SU-DHL-6 (cell line): ENCODE measurements at regions not wholly inside any gene's neighbourhood (a gene's known extent, or its start where the extent isn't known, plus 50 kb on each side); places are given as distances from the start of the nearest gene placed in this dataset.

ENCODE experiments used
- EZH2phosphoT487 ChIP-seq: fragments of 200-600 bp; sonication (generic), shearing (Covaris generic); conservative IDR thresholded peaks from 2 replicates; pipeline ENCODE4 v1.6.1; 2018; ENCODE audit warnings: mild to moderate bottlenecking, antibody characterized with exemption, low read length, moderate library complexity, mixed read lengths
- TF ChIP-seq, protein P1 (sequence below): fragments of 200-600 bp; sonication (generic); IDR thresholded peaks from one replicate; pipeline ENCODE4 v1.5.1; 2017; ENCODE audit warnings: antibody characterized with exemption, mild to moderate bottlenecking, low read length, moderate library complexity; ENCODE audit not compliant: insufficient read depth, poor library complexity, severe bottlenecking

DNA sequence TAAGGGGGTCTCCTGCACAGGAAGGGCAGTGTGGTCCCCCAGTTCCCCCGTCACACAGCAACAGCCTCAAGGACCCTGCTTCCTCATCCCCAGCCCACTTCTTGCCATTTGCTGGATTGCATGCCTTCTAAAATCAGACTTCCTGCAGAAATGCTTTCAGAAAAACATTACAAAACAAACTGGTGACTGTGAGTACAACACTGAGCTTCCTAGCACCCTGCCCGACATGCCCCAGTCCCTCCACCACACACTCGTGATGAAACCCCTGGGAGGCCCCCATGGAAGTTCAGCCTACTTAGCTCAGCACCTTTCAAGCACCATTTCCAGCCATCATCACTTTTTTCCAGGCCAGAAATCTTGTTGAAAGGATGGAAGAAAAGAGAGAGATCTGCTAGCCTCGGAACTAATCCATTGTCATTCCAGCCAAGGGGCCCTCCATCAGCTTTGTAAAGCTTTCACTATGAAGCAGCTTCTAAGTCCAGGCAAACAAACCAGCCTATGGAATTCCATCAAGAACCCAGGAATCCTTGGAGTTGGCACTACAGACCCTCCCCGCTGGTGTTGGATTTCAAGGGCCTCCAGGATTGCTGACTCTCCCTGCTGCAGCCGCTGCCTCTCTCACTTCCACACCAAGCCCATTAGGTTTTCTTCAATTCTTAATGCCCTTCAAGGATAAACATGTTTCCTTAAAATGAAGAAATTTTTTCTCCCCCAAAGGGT is 114.6 kb downstream of the C5orf15 start:
- TF ChIP-seq EZH2phosphoT487: no peak
- TF ChIP-seq, protein P1, sequence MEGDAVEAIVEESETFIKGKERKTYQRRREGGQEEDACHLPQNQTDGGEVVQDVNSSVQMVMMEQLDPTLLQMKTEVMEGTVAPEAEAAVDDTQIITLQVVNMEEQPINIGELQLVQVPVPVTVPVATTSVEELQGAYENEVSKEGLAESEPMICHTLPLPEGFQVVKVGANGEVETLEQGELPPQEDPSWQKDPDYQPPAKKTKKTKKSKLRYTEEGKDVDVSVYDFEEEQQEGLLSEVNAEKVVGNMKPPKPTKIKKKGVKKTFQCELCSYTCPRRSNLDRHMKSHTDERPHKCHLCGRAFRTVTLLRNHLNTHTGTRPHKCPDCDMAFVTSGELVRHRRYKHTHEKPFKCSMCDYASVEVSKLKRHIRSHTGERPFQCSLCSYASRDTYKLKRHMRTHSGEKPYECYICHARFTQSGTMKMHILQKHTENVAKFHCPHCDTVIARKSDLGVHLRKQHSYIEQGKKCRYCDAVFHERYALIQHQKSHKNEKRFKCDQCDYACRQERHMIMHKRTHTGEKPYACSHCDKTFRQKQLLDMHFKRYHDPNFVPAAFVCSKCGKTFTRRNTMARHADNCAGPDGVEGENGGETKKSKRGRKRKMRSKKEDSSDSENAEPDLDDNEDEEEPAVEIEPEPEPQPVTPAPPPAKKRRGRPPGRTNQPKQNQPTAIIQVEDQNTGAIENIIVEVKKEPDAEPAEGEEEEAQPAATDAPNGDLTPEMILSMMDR: no peak
